HG02884 (cell line): ENCODE measurements at regions not wholly inside any gene's neighbourhood (a gene's known extent, or its start where the extent isn't known, plus 50 kb on each side); places are given as distances from the start of the nearest gene placed in this dataset.

Source experiments
- ATAC-seq: cut with Tn5 transposase; IDR thresholded peaks from one replicate; pipeline ENCODE4 v1.9.1; 2021; ENCODE audit warnings: mild to moderate bottlenecking, moderate library complexity; ENCODE audit not compliant: unreplicated experiment

DNA sequence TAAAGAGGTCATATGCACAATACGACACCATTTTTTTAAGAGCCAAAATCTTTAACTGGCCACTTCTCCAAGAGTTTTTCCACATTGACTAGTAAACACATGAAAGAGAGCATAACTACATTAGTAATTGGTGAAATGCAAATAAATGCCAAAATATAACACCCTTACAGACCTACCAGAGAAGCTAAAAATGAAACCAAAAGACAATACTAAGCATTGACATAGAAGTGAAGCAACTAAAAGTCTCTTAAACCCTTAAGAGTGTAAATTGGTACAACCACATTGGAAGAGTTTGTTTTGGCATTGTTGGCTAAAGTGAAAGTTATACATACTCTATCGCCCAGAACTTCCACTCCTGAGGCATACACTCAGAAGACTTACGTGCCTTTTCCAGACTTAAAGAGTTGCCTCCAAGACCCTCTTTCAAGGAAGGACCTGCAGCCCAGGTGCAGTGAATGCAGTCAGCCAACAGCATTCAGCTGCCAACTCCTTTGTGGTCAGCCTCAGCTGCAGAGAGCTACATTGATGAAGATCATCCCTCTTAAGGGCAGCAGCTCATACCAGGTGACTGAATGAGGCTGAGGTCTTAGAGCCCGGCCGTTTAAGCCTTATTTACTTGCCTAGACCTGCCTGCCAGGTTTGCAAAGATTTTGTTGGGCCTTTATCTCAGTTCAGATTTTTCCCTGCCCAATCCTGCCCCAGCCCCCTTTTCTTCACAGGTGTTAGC lies 839.1 kb upstream of the ADGRL2 start:
- no peak for ATAC-seq

DNA sequence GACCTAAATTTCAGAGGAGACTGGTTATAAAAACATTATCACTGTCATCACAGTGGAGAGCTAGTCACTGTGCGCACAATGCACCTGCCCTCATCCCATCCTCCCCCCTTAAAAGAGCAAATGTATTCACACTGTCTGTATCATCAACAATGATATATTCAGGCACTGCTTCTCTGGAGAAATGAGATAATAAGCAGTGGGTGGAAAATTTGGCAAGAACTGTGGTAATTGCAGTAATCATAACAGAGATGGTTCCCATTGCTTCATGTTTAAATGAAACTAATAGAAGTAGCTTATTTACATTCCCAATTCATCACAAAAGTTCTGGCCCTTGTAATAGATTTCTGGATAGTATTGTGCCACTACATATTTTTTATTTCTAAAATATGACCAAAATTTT lies 867.4 kb upstream of the ADGRL2 start:
- no peak for ATAC-seq

GRCh38 chr1:80931178-80931577 lies 869.6 kb upstream of the ADGRL2 start:
- ATAC-seq, result no peak

GRCh38 chr1:80929868-80930508 lies 870.7 kb upstream of the ADGRL2 start:
- ATAC-seq, result no peak

DNA sequence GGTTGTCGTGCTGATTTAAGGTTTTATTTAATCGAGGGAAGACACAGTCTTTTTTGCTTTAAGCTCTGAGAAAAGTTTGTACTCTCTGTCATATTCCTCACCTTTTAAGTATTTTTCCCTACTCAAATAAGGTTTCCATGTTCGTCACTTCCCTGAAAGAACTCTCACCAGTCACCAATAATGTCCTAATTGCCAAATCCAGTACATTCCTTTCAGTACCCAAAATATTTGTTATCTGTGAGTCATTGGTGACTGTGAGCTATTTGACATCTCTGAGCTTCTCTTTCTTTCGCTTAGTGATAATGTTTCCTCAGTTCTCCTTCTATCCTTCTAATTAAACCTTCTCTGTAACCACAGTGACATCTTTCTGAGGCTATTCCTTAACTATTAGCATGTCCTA lies 874.2 kb upstream of the ADGRL2 start:
- no peak for ATAC-seq

GRCh38 chr1:80925130-80925805 lies 875.5 kb upstream of the ADGRL2 start:
- ATAC-seq, result no peak

DNA sequence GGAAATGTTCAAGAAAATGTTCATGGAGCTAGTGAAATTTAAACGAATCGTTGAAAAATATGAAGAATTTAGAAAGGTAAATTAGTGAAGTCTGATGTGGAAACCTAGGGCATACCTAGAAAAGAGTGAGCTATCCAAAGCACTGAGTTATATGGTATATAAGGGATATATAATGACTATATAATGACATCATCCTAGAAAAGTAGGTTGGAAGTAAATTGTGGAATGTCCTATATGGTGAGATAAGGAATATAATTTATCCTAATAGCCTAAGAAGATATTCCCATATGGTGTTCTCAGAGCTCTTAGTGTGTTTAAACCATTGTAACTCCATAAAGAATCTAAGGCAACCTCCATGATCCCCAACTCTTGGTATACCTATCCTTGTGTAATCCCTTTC lies 876.4 kb upstream of the ADGRL2 start:
- ATAC-seq, result no peak

DNA sequence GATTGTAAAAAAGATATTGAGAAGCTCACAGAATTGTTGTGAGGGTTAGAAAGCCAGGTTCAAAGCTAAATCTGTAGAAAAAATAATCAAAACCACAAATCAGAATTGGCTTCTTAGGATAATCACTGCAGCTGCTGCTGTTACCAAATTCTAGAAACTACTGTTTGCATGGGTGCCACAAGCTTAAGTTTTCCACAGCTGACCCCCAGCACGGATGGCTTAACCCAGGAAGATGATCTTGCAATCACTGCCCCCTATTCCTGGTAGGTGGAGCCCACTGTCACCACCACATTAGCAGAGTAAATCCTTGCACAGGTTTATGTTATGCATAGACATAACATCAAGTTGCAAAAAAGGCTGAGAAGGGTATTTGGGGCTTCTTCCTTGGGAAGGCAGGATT lies 877.8 kb upstream of the ADGRL2 start:
- ATAC-seq, result no peak

- no peak for ATAC-seq
Observed at GRCh38 chr1:80919426-80919825, 881.3 kb upstream of the ADGRL2 start.

DNA sequence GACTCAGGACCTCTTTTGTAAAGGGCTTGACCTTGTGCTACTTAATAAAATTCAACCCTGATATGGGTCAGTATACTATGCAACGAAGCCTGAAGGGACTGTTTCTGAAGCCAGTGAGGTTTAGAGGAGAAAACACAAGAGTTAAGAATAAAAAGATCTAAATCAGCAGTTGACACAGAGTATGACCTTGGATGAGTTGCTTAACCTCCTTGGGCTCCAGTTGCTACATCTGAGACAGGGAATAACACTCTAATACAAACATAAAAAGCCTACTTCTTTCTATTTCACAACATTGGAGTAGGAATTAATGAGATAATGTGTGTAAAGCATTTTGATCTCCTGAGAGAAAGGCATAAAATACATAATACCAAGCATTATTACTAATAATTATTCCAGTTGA lies 882.4 kb upstream of the ADGRL2 start:
- ATAC-seq, result no peak

DNA sequence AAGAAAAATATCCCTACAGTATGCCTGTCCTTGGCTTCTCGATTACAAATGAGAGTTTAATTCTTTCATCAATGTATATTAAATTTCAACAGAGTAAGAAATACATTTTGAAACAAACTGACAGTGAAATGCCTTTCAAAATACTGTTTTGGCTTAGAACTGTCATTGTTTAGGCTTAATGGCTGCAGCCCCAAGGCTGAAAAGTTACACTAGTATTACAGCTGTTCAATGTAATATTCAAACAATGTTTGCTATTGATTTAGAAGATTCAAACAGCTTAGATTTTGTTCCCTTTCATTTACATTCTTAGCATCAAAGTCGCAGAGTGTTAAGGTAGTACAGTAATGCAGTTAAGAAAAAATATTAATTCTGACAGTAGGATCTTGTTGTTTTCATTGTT lies 882.9 kb upstream of the ADGRL2 start:
- no peak for ATAC-seq

GRCh38 chr1:80917225-80917624 lies 883.5 kb upstream of the ADGRL2 start:
- no peak for ATAC-seq

DNA sequence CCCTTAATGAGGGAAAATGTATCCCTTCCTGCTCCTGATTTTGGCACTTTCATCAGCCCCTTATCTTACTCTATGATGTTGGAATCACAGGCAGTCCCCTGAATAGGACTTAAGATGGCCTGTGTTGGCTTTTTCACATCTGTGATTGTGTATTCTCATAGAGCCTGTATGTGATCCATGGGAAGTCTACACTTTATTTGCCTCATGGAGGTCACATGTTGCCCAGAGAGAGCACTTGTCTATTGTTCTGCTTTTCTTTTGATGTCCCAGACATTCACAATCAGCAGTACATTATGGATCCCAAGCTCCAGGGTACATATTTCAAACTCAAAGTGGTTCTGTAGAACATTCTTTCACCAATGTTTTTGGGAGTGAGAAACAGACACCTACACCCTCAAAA lies 885.2 kb upstream of the ADGRL2 start:
- no peak for ATAC-seq

DNA sequence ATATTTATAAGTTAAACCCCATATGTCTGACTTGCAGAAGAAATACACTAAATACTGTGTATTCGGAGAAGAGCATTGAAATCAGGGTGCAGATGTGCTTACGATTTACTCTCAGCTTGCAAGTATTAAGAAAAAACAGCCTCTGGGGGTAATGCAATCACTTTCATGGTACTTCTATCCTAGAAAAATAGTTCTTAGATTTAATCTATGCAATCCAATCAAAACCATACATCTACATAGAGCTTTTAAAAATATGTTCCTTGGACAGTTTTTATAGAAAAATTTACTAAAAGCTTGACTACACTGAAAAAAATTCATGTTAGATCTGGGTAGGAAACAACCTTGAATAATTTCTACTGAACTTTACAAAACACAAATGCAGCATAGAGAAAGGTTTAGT lies 890.3 kb upstream of the ADGRL2 start:
- no peak for ATAC-seq

- no peak for ATAC-seq
Observed at GRCh38 chr1:80909172-80909784, 891.5 kb upstream of the ADGRL2 start.

- no peak for ATAC-seq
Observed at GRCh38 chr1:80896781-80897356, 903.9 kb upstream of the ADGRL2 start.

DNA sequence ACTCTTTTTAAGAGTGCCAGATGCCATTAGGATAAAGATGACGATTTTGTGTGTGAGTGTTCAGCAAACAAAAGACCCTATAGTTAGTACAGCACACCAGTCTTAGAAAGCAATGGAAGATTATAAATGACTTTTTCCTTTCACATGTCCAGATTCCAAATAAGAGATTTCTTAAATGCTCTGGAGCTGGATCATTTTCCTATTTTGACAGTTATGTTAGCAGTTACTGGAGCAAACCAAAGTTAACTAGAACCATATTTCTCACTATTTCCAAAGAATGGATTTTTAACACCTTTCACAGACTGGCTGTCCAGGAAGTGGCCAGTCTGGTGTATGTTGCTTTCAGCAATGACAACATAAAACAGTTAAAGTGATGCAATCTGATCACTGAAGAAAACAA lies 905.8 kb upstream of the ADGRL2 start:
- ATAC-seq, result no peak

- no peak for ATAC-seq
Observed at GRCh38 chr1:80893115-80893514, 907.6 kb upstream of the ADGRL2 start.

DNA sequence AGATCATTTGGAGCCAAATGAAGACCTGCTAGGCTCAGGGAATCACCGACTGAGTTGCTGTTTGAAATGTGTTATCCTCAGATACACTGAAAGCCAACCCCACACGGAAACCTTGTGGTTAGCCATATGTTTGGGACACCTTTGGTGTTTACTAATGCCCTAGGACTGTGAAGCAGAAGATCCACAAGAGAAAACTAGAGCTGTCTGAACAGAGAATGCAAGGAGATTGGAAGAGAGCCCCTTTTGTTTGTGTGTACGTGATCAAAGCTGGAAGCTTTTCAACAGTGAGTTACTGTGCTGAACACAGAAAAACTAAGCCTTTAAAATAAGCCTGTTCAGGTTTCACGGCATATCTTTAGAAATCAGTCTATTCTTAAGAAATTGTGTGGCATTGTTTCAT lies 908.2 kb upstream of the ADGRL2 start:
- peak; percentile 53 for ATAC-seq

GRCh38 chr1:80891871-80892270 lies 908.9 kb upstream of the ADGRL2 start:
- ATAC-seq, result no peak

DNA sequence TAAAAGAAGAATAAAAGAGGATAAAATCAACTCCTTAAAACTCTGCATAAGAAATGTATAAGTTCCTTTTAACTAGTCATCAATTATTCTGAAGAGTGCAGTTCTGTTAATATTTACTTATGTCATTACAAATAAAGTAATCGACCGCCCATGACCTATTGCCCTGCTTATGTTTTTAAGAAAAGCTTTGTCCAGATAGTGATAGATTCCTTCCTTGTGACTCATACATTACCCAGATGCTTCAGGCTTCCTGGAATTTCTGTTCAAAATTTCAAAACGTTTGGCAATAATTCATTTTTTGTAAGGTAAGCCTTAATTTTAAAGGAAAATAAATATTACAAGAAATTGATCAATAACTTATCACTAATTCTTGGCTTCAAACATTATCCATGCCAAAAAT lies 918.2 kb upstream of the ADGRL2 start:
- no peak for ATAC-seq

DNA sequence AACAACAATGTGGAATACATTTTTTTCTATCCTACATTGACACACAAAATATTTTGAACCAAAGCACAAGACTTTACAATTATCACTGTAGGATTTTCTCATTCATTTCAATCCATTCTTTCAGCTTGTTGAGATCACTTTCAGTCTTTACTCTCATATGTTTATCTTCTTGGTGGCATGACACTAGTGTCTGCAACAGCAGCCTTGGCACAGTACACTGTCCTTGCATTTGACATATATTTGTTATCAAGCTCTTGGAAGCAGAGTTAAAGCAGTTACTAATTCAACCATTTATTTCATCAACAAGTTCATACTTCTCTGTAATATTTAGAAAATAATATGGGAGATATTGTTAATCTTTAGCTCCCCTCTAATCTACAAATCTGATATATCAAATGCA lies 922.4 kb upstream of the ADGRL2 start:
- no peak for ATAC-seq
